ENCODE measurements at regions not wholly inside any gene's neighbourhood (a gene's known extent, or its start where the extent isn't known, plus 50 kb on each side); places are given as distances from the start of the nearest gene placed in this dataset.

- DNase-seq (no peak), ATAC-seq (ENCODE audit: insufficient read depth, low read depth) (no peak)
- Histone ChIP-seq H3K4me3 (ENCODE audit: low read depth in 1 of 2, low read length in 2 of 2) (no peak overlapping the region), H3K9ac (ENCODE audit: low read depth, low read length) (no peak overlapping the region), H3K4me1 (ENCODE audit: insufficient read depth, low read length) (no peaks in the 10 kb centered on the region), H4K20me1 (ENCODE audit: insufficient read depth, low read length) (no peaks in the 10 kb centered on the region), H3K27me3 (ENCODE audit: insufficient read depth, low read length, poor library complexity) (no peaks in the 10 kb centered on the region), H3K36me3 (ENCODE audit: insufficient read depth, low read length) (no peaks in the 10 kb centered on the region), H2AFZ (ENCODE audit: low read depth, low read length) (no peak overlapping the region), H3K9me3 (ENCODE audit: insufficient read depth, low read length, severe bottlenecking) (no peaks in the 10 kb centered on the region), H3K27ac (ENCODE audit: low read length) (no peak overlapping the region), H3K4me2 (ENCODE audit: insufficient read depth, low read length) (no peak overlapping the region), H3K79me2 (ENCODE audit: insufficient read depth, low read length) (no peaks in the 10 kb centered on the region)
- TF ChIP-seq CTCF (IDR thresholded peaks at IDR 0.05; ENCODE audit: borderline replicate concordance, extremely low read depth, low read length, poor library complexity, severe bottlenecking) (no peak), EZH2 (IDR thresholded peaks at IDR 0.05; ENCODE audit: borderline replicate concordance, low read depth, low read length, severe bottlenecking) (no peak)
Measured at GRCh38 chr18:51813740-51814139, 526.3 kb upstream of the DCC start.

GRCh38 chr18:51821610-51822009 is 518.4 kb upstream of the DCC start:
- H3K4me1 ChIP-seq (ENCODE audit: insufficient read depth, low read length), result no peaks in the 10 kb centered on the region
- no peak overlapping the region for H2AFZ ChIP-seq (ENCODE audit: low read depth, low read length)
- no peaks in the 10 kb centered on the region for H3K36me3 ChIP-seq (ENCODE audit: insufficient read depth, low read length)
- H3K9ac ChIP-seq (ENCODE audit: low read depth, low read length), result no peak overlapping the region
- no peak for ATAC-seq (ENCODE audit: insufficient read depth, low read depth)
- no peak overlapping the region for H3K4me3 ChIP-seq (ENCODE audit: low read depth in 1 of 2, low read length in 2 of 2)
- H3K9me3 ChIP-seq (ENCODE audit: insufficient read depth, low read length, severe bottlenecking), result no peaks in the 10 kb centered on the region
- TF ChIP-seq CTCF (IDR thresholded peaks at IDR 0.05; ENCODE audit: borderline replicate concordance, extremely low read depth, low read length, poor library complexity, severe bottlenecking), result no peak
- TF ChIP-seq EZH2 (IDR thresholded peaks at IDR 0.05; ENCODE audit: borderline replicate concordance, low read depth, low read length, severe bottlenecking), result no peak
- DNase-seq, result no peak
- no peak overlapping the region for H3K27ac ChIP-seq (ENCODE audit: low read length)
- no peaks in the 10 kb centered on the region for H3K79me2 ChIP-seq (ENCODE audit: insufficient read depth, low read length)
- no peaks in the 10 kb centered on the region for H4K20me1 ChIP-seq (ENCODE audit: insufficient read depth, low read length)
- no peak overlapping the region for H3K4me2 ChIP-seq (ENCODE audit: insufficient read depth, low read length)
- H3K27me3 ChIP-seq (ENCODE audit: insufficient read depth, low read length, poor library complexity), result no peaks in the 10 kb centered on the region

- no peak overlapping the region for H3K4me2 ChIP-seq (ENCODE audit: insufficient read depth, low read length)
- H4K20me1 ChIP-seq (ENCODE audit: insufficient read depth, low read length), result no peaks in the 10 kb centered on the region
- no peaks in the 10 kb centered on the region for H3K27me3 ChIP-seq (ENCODE audit: insufficient read depth, low read length, poor library complexity)
- no peak overlapping the region for H3K4me3 ChIP-seq (ENCODE audit: low read depth in 1 of 2, low read length in 2 of 2)
- ATAC-seq (ENCODE audit: insufficient read depth, low read depth), result no peak
- DNase-seq, result no peak
- no peak overlapping the region for H3K9ac ChIP-seq (ENCODE audit: low read depth, low read length)
- no peaks in the 10 kb centered on the region for H3K79me2 ChIP-seq (ENCODE audit: insufficient read depth, low read length)
- H3K36me3 ChIP-seq (ENCODE audit: insufficient read depth, low read length), result no peaks in the 10 kb centered on the region
- H3K9me3 ChIP-seq (ENCODE audit: insufficient read depth, low read length, severe bottlenecking), result no peaks in the 10 kb centered on the region
- TF ChIP-seq CTCF (IDR thresholded peaks at IDR 0.05; ENCODE audit: borderline replicate concordance, extremely low read depth, low read length, poor library complexity, severe bottlenecking) (no peak), EZH2 (IDR thresholded peaks at IDR 0.05; ENCODE audit: borderline replicate concordance, low read depth, low read length, severe bottlenecking) (no peak)
- H2AFZ ChIP-seq (ENCODE audit: low read depth, low read length), result no peak overlapping the region
- no peak overlapping the region for H3K27ac ChIP-seq (ENCODE audit: low read length)
- no peaks in the 10 kb centered on the region for H3K4me1 ChIP-seq (ENCODE audit: insufficient read depth, low read length)
Measured at GRCh38 chr18:51824746-51825145, 515.3 kb upstream of the DCC start.

GRCh38 chr18:51833850-51834249 is 506.1 kb upstream of the DCC start:
- ATAC-seq (ENCODE audit: insufficient read depth, low read depth) (no peak), DNase-seq (no peak)

More at GRCh38 chr18:51833850-51834249, 506.1 kb upstream of the DCC start:
- Histone ChIP-seq H3K4me2 (ENCODE audit: insufficient read depth, low read length) (no peak overlapping the region), H3K4me3 (ENCODE audit: low read depth in 1 of 2, low read length in 2 of 2) (no peak overlapping the region), H3K9me3 (ENCODE audit: insufficient read depth, low read length, severe bottlenecking) (no peaks in the 10 kb centered on the region), H3K4me1 (ENCODE audit: insufficient read depth, low read length) (no peaks in the 10 kb centered on the region), H3K27ac (ENCODE audit: low read length) (no peak overlapping the region), H2AFZ (ENCODE audit: low read depth, low read length) (no peak overlapping the region), H3K27me3 (ENCODE audit: insufficient read depth, low read length, poor library complexity) (no peaks in the 10 kb centered on the region), H3K9ac (ENCODE audit: low read depth, low read length) (no peak overlapping the region), H4K20me1 (ENCODE audit: insufficient read depth, low read length) (no peaks in the 10 kb centered on the region), H3K36me3 (ENCODE audit: insufficient read depth, low read length) (no peaks in the 10 kb centered on the region), H3K79me2 (ENCODE audit: insufficient read depth, low read length) (no peaks in the 10 kb centered on the region)
- TF ChIP-seq CTCF (IDR thresholded peaks at IDR 0.05; ENCODE audit: borderline replicate concordance, extremely low read depth, low read length, poor library complexity, severe bottlenecking), result no peak
- no peak for TF ChIP-seq EZH2 (IDR thresholded peaks at IDR 0.05; ENCODE audit: borderline replicate concordance, low read depth, low read length, severe bottlenecking)
